GM23338 (cell line): ENCODE measurements at regions not wholly inside any gene's neighbourhood (a gene's known extent, or its start where the extent isn't known, plus 50 kb on each side); places are given as distances from the start of the nearest gene placed in this dataset.

Experiments used
- ATAC-seq: fragments of 200-7000 bp; cut with Tn5 transposase; 3 replicates; pipeline ENCODE4 v1.9.1; 2020
- DNase-seq: peaks from one replicate; pipeline ENCODE4 v3.0.0-alpha.2; 2015; ENCODE audit warnings: low spot score
- H2AFZ ChIP-seq: fragments of 200-600 bp; sonication (generic); 2 replicates; pipeline ENCODE4 v1.8.0; 2016; ENCODE audit warnings: antibody characterized with exemption, mild to moderate bottlenecking, moderate library complexity
- H3F3A ChIP-seq: fragments of 200-600 bp; sonication (generic); replicated peaks from 2 replicates; pipeline ENCODE4 v1.8.0; 2017; ENCODE audit warnings: antibody characterized with exemption, mixed run types, low read depth
- H3K27ac ChIP-seq: fragments of 200-600 bp; sonication (generic); 2 replicates; pipeline ENCODE4 v1.6.1; 2016; ENCODE audit warnings: low read depth
- H3K27me3 ChIP-seq: fragments of 200-600 bp; sonication (generic); 2 replicates; pipeline ENCODE4 v1.8.0; 2016; ENCODE audit warnings: mild to moderate bottlenecking, mixed run types, moderate library complexity; ENCODE audit not compliant: insufficient read depth
- H3K36me3 ChIP-seq: fragments of 200-600 bp; sonication (generic); 2 replicates; pipeline ENCODE4 v1.8.0; 2016; ENCODE audit warnings: mild to moderate bottlenecking; ENCODE audit not compliant: insufficient read depth
- H3K4me1 ChIP-seq: fragments of 200-600 bp; sonication (generic); 2 replicates; pipeline ENCODE4 v1.8.0; 2016; ENCODE audit warnings: mild to moderate bottlenecking, moderate library complexity; ENCODE audit not compliant: insufficient read depth
- H3K4me2 ChIP-seq: fragments of 200-600 bp; sonication (generic); 2 replicates; pipeline ENCODE4 v1.7.1; 2017; ENCODE audit warnings: mixed run types
- H3K4me3 ChIP-seq: fragments of 200-600 bp; sonication (generic); 2 replicates; pipeline ENCODE4 v1.6.1; 2016; ENCODE audit warnings: mixed run types
- H3K79me2 ChIP-seq: fragments of 200-600 bp; sonication (generic); replicated peaks from 2 replicates; pipeline ENCODE4 v1.8.0; 2017; ENCODE audit warnings: mild to moderate bottlenecking; ENCODE audit not compliant: insufficient read depth
- H3K9me2 ChIP-seq: fragments of 200-600 bp; sonication (generic); 2 replicates; pipeline ENCODE4 v1.8.0; 2017; ENCODE audit not compliant: insufficient read depth
- H4K20me1 ChIP-seq: fragments of 200-600 bp; sonication (generic); replicated peaks from 2 replicates; pipeline ENCODE4 v1.8.0; 2017; ENCODE audit warnings: mild to moderate bottlenecking; ENCODE audit not compliant: insufficient read depth
- H3K27ac Mint-ChIP-seq: 2 replicates; pipeline ENCODE4 v1.8.0; 2020; ENCODE audit warnings: inconsistent platforms, mild to moderate bottlenecking, moderate library complexity, mixed read lengths
- H3K27me3 Mint-ChIP-seq: 3 replicates; pipeline ENCODE4 v1.8.0; 2022; ENCODE audit warnings: low read depth, mild to moderate bottlenecking, moderate library complexity, mixed read lengths, inconsistent platforms; ENCODE audit not compliant: insufficient read depth, poor library complexity
- H3K36me3 Mint-ChIP-seq: 3 replicates; pipeline ENCODE4 v1.8.0; 2021; ENCODE audit warnings: low read depth, mild to moderate bottlenecking, inconsistent platforms, moderate library complexity, mixed read lengths
- H3K4me1 Mint-ChIP-seq: 3 replicates; pipeline ENCODE4 v1.8.0; 2020; ENCODE audit warnings: mild to moderate bottlenecking, inconsistent platforms, mixed read lengths
- H3K4me3 Mint-ChIP-seq: 3 replicates; pipeline ENCODE4 v1.8.0; 2021; ENCODE audit warnings: moderate library complexity, mild to moderate bottlenecking, inconsistent platforms, mixed read lengths
- H3K9me3 Mint-ChIP-seq: 3 replicates; pipeline ENCODE4 v1.8.0; 2020; ENCODE audit warnings: moderate library complexity, mild to moderate bottlenecking, inconsistent platforms, mixed read lengths
- CREB1 ChIP-seq: fragments of 250-450 bp; sonication (Bioruptor Pico); IDR thresholded peaks from 2 replicates; pipeline ENCODE4 v1.5.0; 2020; ENCODE audit warnings: low read depth, mild to moderate bottlenecking, moderate library complexity
- EZH2 ChIP-seq: fragments of 200-600 bp; sonication (generic); IDR thresholded peaks from one replicate; pipeline ENCODE4 v1.8.0; 2017; ENCODE audit warnings: antibody characterized with exemption, mild to moderate bottlenecking, low read depth; ENCODE audit not compliant: unreplicated experiment
- EZH2phosphoT487 ChIP-seq: fragments of 200-600 bp; sonication (generic); IDR thresholded peaks from one replicate; pipeline ENCODE4 v1.8.1; 2018; ENCODE audit warnings: antibody characterized with exemption; ENCODE audit not compliant: unreplicated experiment
- JUNB ChIP-seq: IDR thresholded peaks from one replicate; pipeline ENCODE4 v1.6.1; 2016; ENCODE audit warnings: antibody characterized with exemption; ENCODE audit not compliant: unreplicated experiment
- NANOG ChIP-seq: IDR thresholded peaks from 2 replicates; pipeline ENCODE4 v1.6.1; 2016; ENCODE audit warnings: antibody characterized with exemption, borderline replicate concordance
- POLR2AphosphoS5 ChIP-seq: IDR thresholded peaks from 2 replicates; pipeline ENCODE4 v1.6.1; 2016; ENCODE audit warnings: antibody characterized with exemption, low read depth
- ZNF114 ChIP-seq: fragments of 250-450 bp; sonication (Bioruptor Pico); IDR thresholded peaks from 2 replicates; pipeline ENCODE4 v1.5.0; 2020; ENCODE audit warnings: mild to moderate bottlenecking, moderate library complexity
- ZNF331 ChIP-seq: fragments of 250-450 bp; sonication (Bioruptor Pico); IDR thresholded peaks from 2 replicates; pipeline ENCODE4 v1.5.0; 2020; ENCODE audit warnings: low read depth, mild to moderate bottlenecking, moderate library complexity
- TF ChIP-seq, protein P1 (sequence below), 2 experiments: fragments of 200-600 bp in 1 of 2; sonication (generic) in 1 of 2; conservative IDR thresholded peaks; 2 replicates each; pipeline versions ENCODE4 v1.5.1 to v1.6.1; 2016 to 2017; ENCODE audit warnings: antibody characterized with exemption in 2 of 2, low read depth in 2 of 2, mild to moderate bottlenecking in 2 of 2, moderate library complexity in 1 of 2
- TF ChIP-seq, protein P2 (sequence below): IDR thresholded peaks from 2 replicates; pipeline ENCODE4 v1.6.1; 2016; ENCODE audit warnings: antibody characterized with exemption
- TF ChIP-seq, protein P3 (sequence below): fragments of 250-450 bp; sonication (Bioruptor Pico); IDR thresholded peaks from 2 replicates; pipeline ENCODE4 v1.5.0; 2020; ENCODE audit warnings: mild to moderate bottlenecking, moderate library complexity

DNA sequence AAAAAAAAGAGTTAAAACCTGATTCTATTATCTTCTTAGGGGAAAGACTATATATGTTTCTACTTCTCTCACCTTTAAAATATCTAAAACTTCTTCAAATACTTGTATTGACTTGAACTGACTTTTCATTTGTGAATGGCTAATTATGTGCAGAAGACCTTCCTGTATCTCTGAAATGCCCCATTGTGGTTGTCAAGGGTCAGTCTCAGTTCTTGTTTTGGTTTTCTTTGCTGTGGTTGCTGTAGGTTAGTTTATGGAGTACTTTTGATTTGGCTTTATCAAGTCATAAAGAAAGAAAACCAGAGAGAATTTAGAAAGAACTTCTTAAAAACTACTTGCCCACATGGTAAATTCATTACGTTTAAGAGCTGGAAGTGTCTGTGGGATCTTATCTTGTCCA is 345.3 kb upstream of the POU1F1 start:
- Histone ChIP-seq H2AFZ (no peak overlapping the region), H3K27me3 (no peaks in the 10 kb centered on the region), H4K20me1 (no peaks in the 10 kb centered on the region), H3K4me3 (no peak overlapping the region), H3K79me2 (no peaks in the 10 kb centered on the region), H3K4me2 (no peak overlapping the region), H3F3A (no peaks in the 10 kb centered on the region), H3K4me1 (no peaks in the 10 kb centered on the region), H3K9me2 (0 out of 2 replicates have a peak, but pooled peaks cover 4% of the 10 kb centered on the region), H3K27ac (no peak overlapping the region), H3K36me3 (no peaks in the 10 kb centered on the region)
- Mint-ChIP-seq H3K9me3 (peaks cover 5% of the 10 kb centered on the region), H3K4me3 (no peak overlapping the region), H3K36me3 (peaks cover 4% of the 10 kb centered on the region; the same call in 1 of the 3 replicates), H3K27me3 (no peaks in the 10 kb centered on the region), H3K27ac (no peak overlapping the region), H3K4me1 (no peaks in the 10 kb centered on the region)
- ATAC-seq (no peak), DNase-seq (no peak)
- TF ChIP-seq NANOG, result no peak
- TF ChIP-seq JUNB, result no peak
- no peak for TF ChIP-seq EZH2
- no peak for TF ChIP-seq CREB1
- no peak for TF ChIP-seq POLR2AphosphoS5
- TF ChIP-seq, protein P1, sequence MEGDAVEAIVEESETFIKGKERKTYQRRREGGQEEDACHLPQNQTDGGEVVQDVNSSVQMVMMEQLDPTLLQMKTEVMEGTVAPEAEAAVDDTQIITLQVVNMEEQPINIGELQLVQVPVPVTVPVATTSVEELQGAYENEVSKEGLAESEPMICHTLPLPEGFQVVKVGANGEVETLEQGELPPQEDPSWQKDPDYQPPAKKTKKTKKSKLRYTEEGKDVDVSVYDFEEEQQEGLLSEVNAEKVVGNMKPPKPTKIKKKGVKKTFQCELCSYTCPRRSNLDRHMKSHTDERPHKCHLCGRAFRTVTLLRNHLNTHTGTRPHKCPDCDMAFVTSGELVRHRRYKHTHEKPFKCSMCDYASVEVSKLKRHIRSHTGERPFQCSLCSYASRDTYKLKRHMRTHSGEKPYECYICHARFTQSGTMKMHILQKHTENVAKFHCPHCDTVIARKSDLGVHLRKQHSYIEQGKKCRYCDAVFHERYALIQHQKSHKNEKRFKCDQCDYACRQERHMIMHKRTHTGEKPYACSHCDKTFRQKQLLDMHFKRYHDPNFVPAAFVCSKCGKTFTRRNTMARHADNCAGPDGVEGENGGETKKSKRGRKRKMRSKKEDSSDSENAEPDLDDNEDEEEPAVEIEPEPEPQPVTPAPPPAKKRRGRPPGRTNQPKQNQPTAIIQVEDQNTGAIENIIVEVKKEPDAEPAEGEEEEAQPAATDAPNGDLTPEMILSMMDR (conservative IDR thresholded peaks at IDR 0.05; ENCODE audit: low read depth in 2 of 2), result no peak
- no peak for TF ChIP-seq ZNF114 (CRISPR knock-in tag)
- no peak for TF ChIP-seq EZH2phosphoT487
- TF ChIP-seq ZNF331 (CRISPR knock-in tag), result no peak
- TF ChIP-seq, protein P2, sequence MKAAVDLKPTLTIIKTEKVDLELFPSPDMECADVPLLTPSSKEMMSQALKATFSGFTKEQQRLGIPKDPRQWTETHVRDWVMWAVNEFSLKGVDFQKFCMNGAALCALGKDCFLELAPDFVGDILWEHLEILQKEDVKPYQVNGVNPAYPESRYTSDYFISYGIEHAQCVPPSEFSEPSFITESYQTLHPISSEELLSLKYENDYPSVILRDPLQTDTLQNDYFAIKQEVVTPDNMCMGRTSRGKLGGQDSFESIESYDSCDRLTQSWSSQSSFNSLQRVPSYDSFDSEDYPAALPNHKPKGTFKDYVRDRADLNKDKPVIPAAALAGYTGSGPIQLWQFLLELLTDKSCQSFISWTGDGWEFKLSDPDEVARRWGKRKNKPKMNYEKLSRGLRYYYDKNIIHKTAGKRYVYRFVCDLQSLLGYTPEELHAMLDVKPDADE, result no peak
- TF ChIP-seq, protein P3, sequence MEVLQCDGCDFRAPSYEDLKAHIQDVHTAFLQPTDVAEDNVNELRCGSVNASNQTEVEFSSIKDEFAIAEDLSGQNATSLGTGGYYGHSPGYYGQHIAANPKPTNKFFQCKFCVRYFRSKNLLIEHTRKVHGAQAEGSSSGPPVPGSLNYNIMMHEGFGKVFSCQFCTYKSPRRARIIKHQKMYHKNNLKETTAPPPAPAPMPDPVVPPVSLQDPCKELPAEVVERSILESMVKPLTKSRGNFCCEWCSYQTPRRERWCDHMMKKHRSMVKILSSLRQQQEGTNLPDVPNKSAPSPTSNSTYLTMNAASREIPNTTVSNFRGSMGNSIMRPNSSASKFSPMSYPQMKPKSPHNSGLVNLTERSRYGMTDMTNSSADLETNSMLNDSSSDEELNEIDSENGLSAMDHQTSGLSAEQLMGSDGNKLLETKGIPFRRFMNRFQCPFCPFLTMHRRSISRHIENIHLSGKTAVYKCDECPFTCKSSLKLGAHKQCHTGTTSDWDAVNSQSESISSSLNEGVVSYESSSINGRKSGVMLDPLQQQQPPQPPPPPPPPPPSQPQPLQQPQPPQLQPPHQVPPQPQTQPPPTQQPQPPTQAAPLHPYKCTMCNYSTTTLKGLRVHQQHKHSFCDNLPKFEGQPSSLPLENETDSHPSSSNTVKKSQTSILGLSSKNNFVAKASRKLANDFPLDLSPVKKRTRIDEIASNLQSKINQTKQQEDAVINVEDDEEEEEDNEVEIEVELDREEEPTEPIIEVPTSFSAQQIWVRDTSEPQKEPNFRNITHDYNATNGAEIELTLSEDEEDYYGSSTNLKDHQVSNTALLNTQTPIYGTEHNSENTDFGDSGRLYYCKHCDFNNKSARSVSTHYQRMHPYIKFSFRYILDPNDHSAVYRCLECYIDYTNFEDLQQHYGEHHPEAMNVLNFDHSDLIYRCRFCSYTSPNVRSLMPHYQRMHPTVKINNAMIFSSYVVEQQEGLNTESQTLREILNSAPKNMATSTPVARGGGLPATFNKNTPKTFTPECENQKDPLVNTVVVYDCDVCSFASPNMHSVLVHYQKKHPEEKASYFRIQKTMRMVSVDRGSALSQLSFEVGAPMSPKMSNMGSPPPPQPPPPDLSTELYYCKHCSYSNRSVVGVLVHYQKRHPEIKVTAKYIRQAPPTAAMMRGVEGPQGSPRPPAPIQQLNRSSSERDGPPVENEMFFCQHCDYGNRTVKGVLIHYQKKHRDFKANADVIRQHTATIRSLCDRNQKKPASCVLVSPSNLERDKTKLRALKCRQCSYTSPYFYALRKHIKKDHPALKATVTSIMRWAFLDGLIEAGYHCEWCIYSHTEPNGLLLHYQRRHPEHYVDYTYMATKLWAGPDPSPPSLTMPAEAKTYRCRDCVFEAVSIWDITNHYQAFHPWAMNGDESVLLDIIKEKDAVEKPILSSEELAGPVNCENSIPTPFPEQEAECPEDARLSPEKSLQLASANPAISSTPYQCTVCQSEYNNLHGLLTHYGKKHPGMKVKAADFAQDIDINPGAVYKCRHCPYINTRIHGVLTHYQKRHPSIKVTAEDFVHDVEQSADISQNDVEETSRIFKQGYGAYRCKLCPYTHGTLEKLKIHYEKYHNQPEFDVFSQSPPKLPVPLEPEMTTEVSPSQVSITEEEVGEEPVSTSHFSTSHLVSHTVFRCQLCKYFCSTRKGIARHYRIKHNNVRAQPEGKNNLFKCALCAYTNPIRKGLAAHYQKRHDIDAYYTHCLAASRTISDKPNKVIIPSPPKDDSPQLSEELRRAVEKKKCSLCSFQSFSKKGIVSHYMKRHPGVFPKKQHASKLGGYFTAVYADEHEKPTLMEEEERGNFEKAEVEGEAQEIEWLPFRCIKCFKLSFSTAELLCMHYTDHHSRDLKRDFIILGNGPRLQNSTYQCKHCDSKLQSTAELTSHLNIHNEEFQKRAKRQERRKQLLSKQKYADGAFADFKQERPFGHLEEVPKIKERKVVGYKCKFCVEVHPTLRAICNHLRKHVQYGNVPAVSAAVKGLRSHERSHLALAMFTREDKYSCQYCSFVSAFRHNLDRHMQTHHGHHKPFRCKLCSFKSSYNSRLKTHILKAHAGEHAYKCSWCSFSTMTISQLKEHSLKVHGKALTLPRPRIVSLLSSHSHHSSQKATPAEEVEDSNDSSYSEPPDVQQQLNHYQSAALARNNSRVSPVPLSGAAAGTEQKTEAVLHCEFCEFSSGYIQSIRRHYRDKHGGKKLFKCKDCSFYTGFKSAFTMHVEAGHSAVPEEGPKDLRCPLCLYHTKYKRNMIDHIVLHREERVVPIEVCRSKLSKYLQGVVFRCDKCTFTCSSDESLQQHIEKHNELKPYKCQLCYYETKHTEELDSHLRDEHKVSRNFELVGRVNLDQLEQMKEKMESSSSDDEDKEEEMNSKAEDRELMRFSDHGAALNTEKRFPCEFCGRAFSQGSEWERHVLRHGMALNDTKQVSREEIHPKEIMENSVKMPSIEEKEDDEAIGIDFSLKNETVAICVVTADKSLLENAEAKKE (CRISPR knock-in tag), result no peak
